ENCODE measurements at regions not wholly inside any gene's neighbourhood (a gene's known extent, or its start where the extent isn't known, plus 50 kb on each side); places are given as distances from the start of the nearest gene placed in this dataset.
"Not testable (repeated sequence)": the region's sequence is repeated elsewhere in the genome, so short reads cannot be mapped to it uniquely, and the experiment has no call there.

GRCh38 chr6:21918666-21919065 is 325.1 kb downstream of the SOX4 start:
- no peak for DNase-seq (ENCODE audit: low read depth)

- DNase-seq (ENCODE audit: low read depth), result no peak
These were observed 328.5 kb downstream of the SOX4 start for GRCh38 chr6:21922086-21922485.

GRCh38 chr6:21924002-21924401 is 330.5 kb downstream of the SOX4 start:
- DNase-seq (ENCODE audit: low read depth), result no peak

- DNase-seq (ENCODE audit: low read depth), result no peak
These were observed 335.3 kb downstream of the SOX4 start for GRCh38 chr6:21928827-21929226.

DNA sequence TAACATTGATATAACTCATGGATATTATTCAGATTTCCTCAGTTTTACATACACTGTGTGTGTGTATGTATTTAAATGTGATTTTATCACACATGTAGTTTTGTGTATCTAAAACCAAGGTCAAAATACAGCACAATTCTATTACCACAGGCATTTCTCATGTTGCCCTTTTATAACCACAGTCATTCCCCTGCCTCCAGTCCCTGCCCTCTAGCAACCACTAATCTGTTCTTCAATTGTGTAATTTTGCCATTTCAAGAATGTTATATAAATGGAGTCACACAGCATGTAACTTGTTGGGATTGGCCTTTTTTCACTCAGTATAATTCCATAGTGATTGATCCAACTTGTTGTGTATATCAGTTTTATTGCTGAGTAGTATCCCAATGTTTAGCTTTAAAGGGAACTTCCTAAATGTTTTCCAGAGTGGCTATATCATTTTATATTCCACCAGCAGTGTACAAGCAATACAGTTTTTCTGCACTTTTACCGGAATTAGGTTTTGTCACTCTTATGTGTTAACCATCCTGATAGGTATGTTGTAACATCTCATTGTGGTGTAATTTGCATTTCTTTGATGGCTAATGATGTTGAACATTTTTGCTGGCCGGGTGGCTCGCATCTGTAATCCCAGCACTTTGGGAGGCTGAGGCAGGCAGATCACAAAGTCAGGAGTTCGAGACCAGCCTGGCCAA is 338.2 kb downstream of the SOX4 start:
- DNase-seq (ENCODE audit: low read depth), result no peak

DNA sequence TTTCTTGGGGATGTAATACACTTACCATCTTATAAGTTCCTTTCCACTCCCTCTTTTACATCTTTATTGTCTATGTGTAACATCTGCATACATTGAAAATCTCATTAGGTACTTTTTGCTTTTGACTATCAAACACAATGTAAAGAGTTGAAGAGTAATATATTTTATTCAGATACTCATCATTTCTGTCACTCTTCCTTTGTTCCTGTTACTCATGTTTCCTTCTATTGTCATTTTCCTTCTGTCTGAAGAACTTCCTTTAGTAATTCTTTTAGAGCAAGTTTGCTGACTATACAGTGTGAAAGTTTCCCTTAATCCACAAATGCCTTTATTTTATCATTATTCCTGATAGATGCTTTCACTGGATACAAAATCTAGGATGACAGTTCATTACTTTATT is 339.8 kb downstream of the SOX4 start:
- no peak for DNase-seq (ENCODE audit: low read depth)

GRCh38 chr6:21935142-21935541 is 341.6 kb downstream of the SOX4 start:
- no peak for DNase-seq (ENCODE audit: low read depth)

GRCh38 chr6:21935561-21936028 is 342.0 kb downstream of the SOX4 start:
- DNase-seq (ENCODE audit: low read depth), result no peak

DNA sequence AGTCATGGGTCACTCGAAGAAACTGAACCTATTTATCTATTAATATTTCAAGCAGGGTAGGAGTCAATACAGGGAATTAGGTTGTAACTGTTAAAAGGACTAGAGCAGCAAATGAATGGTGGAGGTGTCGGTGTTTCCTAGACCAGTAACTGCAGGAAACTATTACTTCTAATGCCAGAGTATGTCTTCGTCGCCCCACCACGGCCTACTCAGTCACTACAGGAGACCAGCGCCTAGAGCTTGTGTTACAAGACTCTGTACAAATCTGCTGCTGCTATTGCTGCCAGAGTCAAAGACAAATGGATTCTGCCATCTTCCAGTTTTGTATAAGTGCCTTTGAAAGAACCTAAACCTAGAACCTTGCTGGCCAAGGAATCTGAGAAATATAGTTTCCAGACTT is 343.9 kb downstream of the SOX4 start:
- no peak for DNase-seq (ENCODE audit: low read depth)

DNA sequence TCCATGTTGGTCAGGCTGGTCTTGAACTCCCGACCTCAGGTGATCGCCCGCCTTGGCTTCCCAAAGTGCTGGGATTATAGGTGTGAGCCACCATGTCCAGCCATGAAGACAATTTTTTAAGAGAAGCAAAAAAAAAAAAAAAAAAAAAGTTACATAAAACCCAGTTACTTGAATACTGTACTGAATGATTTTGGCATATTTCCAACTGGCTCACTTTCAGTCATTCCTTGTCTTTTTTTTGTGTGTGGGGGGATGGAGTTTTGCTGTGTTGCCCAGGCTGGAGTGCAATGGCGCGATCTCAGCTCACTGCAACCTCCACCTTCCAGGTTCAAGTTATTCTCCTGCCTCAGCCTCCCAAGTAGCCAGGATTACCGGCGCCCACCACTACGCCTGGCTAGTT is 345.5 kb downstream of the SOX4 start:
- not testable (repeated sequence) for DNase-seq (ENCODE audit: low read depth)

DNA sequence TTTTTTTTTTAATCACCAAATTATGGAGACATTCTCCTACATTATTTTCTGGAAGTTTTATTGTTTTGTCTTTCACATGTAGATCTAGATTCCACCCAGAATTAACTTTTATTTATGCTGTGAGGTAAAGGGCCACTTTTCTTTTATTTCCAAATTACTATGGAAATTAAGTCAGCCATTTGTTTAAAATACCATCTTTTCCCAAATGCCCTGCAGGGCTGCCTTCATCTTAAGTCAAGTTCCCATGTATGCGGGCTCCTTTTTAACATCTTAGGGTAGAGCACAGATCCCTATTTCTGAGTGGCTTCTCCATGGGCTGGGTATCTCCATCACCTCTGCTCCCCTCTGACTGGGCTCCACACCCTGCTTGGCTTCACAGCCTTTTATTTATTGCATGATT is 348.4 kb downstream of the SOX4 start:
- no peak for DNase-seq (ENCODE audit: low read depth)

DNA sequence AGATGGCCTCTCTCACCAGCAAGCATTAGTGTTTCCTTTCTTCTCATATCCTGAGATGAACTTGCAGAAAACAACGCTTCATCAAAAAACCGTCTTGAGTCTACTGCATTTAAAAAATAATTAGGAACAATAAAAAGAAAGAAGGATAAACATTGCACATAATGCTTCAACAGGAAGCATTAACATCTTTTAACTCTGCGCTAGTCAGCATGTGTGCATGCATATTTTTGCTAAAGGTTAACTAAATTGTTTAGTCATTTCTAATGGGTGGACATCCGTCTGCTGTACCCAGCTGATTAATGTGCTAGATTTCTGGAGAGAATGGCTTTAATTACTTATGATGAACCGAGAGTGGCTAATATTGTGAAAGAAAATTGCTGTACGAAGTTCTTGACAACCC is 349.3 kb downstream of the SOX4 start:
- no peak for DNase-seq (ENCODE audit: low read depth)

DNA sequence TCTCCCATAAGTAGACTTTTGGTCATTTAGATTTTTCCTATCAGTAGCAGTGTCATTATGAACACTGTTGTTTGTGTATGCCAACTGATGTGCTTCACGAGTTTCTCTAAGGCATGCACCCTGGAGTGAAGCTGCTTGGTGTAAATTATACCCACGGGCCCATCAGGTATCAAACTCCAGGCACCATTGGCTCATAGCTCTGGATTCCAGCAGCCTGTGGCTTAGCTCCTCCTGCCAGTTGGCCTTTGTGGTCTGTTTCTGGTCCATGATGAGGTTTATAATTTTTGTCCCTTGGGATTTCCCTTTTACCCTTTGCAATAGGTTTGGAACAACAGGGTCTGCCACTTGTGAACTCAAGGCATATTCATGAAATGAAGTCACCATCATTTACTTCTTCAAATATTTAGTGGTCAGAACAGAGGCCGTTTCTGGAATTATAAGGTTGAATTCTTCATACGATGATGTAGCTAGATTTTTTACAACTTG is 350.5 kb downstream of the PRL start:
- DNase-seq (ENCODE audit: low read depth), result no peak

DNA sequence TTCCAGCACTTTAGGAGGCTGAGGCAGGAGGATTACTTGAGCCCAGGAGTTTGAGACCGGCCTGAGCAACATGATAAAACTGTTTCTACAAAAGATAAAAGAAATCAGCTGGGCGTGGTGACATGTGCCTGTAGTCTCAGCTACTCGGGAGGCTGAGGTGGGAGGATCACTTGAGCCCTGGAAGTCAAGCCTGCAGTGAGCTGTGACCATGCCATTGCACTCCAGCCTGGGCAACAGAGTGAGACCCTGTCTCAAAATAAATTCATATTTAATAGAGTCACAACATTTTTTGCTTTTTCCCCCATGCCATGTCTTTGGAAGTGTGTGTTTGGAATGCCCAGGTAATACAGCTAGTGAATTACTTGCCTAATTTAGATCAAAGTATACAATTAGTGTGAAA is 349.6 kb downstream of the PRL start:
- not testable (repeated sequence) for DNase-seq (ENCODE audit: low read depth)

GRCh38 chr6:21947731-21948386 is 349.0 kb downstream of the PRL start:
- DNase-seq (ENCODE audit: low read depth), result no peak

DNA sequence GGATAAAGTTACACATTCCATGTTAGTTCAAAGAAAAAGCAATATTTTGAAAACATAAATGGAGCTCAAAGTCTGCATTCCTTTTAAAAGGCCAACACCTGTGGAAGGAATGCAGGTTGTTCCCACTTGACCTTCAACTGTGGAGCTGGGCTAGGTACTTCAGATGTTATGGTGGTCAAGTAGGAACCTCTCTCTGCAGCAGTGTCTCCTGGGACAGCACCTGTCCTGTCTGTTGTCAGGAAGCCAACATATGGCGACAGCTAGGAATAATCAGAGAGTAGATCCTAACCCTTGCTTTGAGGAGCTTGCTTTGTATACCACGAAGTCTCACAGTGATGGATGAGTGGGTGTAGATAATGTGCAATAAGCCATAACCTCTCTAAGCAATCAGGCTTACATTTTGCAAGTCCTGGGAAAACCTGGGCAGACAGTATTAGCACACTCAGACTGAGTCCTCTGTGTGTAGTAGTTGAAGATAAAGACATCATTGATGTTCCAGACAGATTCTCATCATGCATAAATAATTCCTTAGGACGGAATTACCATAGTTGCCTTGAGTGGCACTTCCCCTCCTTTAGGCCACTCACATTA is 347.5 kb downstream of the PRL start:
- DNase-seq (ENCODE audit: low read depth), result no peak

GRCh38 chr6:21952367-21952766 is 344.5 kb downstream of the PRL start:
- DNase-seq (ENCODE audit: low read depth), result no peak

GRCh38 chr6:21953831-21954801 is 342.7 kb downstream of the PRL start:
- no peak for DNase-seq (ENCODE audit: low read depth)

DNA sequence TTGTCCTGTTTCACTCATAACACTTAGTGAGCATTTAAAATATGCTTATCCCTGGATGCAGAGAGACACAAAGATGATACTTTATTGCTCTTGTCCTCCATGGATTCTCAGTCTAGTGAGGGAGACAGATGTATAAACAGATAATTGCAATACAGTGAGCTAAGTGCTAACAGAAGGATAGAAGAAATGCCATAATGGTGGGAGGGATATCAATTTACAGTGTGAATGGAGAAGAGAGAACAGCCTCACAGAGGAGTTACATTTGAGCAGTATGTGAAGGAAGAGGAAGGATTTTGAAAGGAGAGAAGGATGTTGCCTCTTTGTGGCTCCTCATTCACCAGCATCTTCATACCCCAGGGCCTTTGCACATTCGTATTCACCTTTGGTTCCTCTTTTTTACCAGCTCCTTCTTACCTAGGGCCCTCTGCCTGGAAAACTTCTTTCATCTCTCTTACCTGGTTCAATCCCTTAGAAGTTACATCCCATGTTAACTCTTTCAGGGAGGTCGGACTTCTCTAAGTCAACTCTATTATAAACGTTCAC is 341.7 kb downstream of the PRL start:
- no peak for DNase-seq (ENCODE audit: low read depth)

DNA sequence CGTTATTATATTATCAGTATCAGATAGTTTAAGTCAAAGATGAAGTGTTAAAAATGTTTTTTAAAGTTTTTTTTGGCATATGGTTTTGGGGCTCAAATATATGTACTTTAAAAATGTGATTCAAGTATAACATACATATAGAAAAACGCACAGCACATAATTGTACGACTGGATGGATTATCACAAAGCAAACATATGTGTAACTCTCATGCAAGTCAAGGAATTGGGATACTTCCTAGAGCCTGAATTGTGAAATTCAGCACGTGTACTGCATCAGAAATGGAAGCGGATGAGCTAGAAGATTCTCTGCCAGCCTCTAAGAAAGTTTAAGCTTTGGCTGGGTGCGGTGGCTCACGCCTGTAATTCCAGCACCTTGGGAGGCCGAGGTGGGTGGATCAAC is 340.9 kb downstream of the PRL start:
- no peak for DNase-seq (ENCODE audit: low read depth)

DNA sequence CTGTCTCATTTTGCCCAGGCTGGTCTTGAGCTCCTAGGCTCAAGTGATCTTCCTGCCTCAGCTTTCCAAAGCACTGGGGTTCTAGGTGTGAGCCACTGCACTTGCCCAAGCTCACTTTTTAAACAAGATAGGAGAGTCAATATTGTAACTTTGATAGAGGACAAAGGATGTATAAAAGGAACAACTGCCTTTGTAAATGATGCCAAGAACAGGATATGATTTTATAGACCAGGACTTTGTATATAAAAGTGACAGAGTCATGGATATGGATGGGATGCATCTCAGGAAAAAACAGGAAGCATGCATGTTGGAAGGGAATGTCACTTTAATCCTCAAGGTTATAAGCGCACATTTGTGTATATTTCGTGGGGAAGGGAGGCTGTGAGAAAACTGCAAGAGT is 338.4 kb downstream of the PRL start:
- DNase-seq (ENCODE audit: low read depth), result no peak

- DNase-seq (ENCODE audit: low read depth), result no peak
These were observed 335.6 kb downstream of the PRL start for GRCh38 chr6:21961226-21961625.

Measured in stimulated activated CD8-positive, alpha-beta memory T cell treated with anti-CD3 and anti-CD28 coated beads, Interleukin-12 subunit alpha, Interleukin-12 subunit beta, amount 100 ng/mL, for 4 hours (primary cell).